ENCODE measurements at regions not wholly inside any gene's neighbourhood (a gene's known extent, or its start where the extent isn't known, plus 50 kb on each side); places are given as distances from the start of the nearest gene placed in this dataset.

DNA sequence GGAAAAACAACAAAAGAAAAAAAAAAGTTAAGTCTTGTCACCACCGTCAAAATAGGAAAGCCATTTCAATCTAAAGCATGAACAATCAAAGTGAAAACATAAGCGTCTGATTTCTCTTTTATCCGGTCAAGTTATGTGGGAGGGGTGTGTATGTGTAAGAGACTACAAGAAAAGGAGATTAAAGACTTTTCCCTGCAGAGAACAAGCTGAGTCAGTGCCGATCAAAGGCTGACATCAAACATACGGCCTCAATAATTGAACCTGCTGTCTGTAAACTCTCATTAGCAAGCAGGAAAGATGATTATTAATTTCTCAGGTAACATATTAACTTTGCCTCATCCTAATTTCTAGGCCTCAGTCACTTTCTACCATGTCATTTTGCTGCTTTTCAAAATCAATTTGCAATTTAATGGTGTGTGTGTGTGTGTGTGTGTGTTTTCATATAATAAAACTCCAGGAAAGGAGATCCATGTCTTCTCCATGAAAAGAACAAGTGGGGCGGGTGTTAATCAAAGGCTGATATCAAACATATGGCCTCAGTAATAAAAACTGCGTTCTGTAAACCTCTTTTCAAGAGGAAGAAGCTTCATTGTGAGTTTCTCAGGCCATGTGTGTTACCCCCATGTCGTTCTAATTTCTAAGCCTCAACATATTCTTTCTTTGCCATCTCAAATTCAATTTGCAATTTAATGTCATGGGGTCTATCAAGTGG lies 649.1 kb upstream of the SORCS1 start:
- TF ChIP-seq, protein P1, sequence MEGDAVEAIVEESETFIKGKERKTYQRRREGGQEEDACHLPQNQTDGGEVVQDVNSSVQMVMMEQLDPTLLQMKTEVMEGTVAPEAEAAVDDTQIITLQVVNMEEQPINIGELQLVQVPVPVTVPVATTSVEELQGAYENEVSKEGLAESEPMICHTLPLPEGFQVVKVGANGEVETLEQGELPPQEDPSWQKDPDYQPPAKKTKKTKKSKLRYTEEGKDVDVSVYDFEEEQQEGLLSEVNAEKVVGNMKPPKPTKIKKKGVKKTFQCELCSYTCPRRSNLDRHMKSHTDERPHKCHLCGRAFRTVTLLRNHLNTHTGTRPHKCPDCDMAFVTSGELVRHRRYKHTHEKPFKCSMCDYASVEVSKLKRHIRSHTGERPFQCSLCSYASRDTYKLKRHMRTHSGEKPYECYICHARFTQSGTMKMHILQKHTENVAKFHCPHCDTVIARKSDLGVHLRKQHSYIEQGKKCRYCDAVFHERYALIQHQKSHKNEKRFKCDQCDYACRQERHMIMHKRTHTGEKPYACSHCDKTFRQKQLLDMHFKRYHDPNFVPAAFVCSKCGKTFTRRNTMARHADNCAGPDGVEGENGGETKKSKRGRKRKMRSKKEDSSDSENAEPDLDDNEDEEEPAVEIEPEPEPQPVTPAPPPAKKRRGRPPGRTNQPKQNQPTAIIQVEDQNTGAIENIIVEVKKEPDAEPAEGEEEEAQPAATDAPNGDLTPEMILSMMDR (IDR thresholded peaks at IDR 0.05), result no peak
- intact Hi-C loops (cut with DNase I), result loop anchor here (2.0 kb wide), 1 partner anchor 405 kb away; no protein-coding TSS in a partner anchor
- Histone ChIP-seq H3K27me3 (no peaks in the 10 kb centered on the region), H3K4me3 (no peak overlapping the region), H3K4me1 (no peaks in the 10 kb centered on the region), H3K36me3 (no peaks in the 10 kb centered on the region), H3K27ac (no peak overlapping the region), H3K9ac (ENCODE audit: low read depth in 2 of 2, low read length in 2 of 2) (no peak overlapping the region), H3K9me3 (no peaks in the 10 kb centered on the region)
- DNase-seq, result no peak

DNA sequence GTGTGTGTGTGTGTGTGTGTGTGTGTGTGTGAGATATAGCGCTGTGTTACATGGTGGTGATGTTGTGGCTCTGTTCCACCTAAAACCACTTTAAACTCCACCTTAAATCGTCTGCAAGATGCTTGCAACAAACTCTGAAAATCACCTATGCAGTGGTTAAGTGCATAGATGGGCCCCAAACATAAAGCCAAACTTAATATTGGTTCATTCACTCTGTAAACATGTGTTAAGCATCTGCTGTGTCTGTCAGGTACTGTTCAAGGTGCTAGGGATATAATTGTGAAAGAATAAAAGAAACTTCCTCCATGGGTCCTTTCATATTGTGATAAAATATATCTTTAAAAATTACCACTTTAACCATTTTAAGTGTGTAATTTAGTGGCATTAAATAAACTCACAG lies 645.4 kb upstream of the SORCS1 start:
- Histone ChIP-seq H3K36me3 (no peaks in the 10 kb centered on the region), H3K9ac (ENCODE audit: low read depth in 2 of 2, low read length in 2 of 2) (no peak overlapping the region), H3K27ac (no peak overlapping the region), H3K4me3 (no peak overlapping the region), H3K9me3 (no peaks in the 10 kb centered on the region), H3K27me3 (no peaks in the 10 kb centered on the region), H3K4me1 (no peaks in the 10 kb centered on the region)
- DNase-seq, result no peak
- intact Hi-C loops (cut with DNase I), result no loop called here
- TF ChIP-seq, protein P1 (IDR thresholded peaks at IDR 0.05), result no peak

DNA sequence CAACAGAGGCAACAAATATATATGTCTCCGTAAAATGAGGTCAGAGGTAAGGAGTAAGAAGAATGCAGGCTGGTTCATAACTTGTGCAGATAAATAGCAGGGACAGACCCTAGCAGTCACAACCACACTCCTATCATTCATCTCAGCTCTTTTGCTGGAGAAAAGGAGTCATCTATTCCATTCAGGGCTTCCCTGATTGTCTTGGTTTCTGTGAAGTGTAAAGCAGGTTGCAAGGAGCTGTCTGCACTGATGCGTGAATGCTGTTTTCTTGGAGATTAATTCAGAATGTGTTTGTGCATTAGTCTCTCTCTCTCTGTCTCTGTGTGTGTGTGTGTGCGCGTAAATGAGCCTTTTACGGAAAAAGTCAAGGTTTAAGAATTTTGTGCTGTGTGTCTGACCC lies 643.3 kb upstream of the SORCS1 start:
- TF ChIP-seq, protein P1 (IDR thresholded peaks at IDR 0.05), result no peak
- no peaks in the 10 kb centered on the region for H3K36me3 ChIP-seq
- no peak overlapping the region for H3K9ac ChIP-seq (ENCODE audit: low read depth in 2 of 2, low read length in 2 of 2)
- no peak for DNase-seq
- no peaks in the 10 kb centered on the region for H3K27me3 ChIP-seq
- intact Hi-C loops (cut with DNase I), result no loop called here
- H3K4me1 ChIP-seq, result no peaks in the 10 kb centered on the region
- H3K27ac ChIP-seq, result no peak overlapping the region
- no peak overlapping the region for H3K4me3 ChIP-seq
- no peaks in the 10 kb centered on the region for H3K9me3 ChIP-seq

DNA sequence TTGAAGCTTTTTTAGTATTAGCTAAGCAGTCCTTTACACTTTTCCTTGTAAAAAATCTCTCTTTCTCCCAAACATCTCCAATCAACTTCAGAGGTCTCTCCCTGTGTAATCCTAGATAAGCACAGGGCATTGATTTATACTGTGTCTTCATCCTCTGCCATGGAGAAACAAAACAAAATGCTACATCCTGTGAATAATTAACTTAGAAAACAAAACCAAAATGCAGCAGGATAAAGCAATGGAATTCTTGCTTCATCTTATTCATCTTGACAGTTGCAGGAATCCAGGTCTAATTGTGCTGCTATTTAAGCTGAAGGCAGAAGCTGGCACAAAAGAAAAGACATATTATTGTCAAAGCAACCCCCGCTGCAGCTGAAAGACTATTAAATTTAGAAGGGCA lies 641.5 kb upstream of the SORCS1 start:
- no peaks in the 10 kb centered on the region for H3K27me3 ChIP-seq
- H3K36me3 ChIP-seq, result no peaks in the 10 kb centered on the region
- no peaks in the 10 kb centered on the region for H3K9me3 ChIP-seq
- TF ChIP-seq, protein P1 (IDR thresholded peaks at IDR 0.05), result no peak
- DNase-seq, result no peak
- no peak overlapping the region for H3K4me3 ChIP-seq
- H3K27ac ChIP-seq, result no peak overlapping the region
- intact Hi-C loops (cut with DNase I), result no loop called here
- no peak overlapping the region for H3K9ac ChIP-seq (ENCODE audit: low read depth in 2 of 2, low read length in 2 of 2)
- no peaks in the 10 kb centered on the region for H3K4me1 ChIP-seq

DNA sequence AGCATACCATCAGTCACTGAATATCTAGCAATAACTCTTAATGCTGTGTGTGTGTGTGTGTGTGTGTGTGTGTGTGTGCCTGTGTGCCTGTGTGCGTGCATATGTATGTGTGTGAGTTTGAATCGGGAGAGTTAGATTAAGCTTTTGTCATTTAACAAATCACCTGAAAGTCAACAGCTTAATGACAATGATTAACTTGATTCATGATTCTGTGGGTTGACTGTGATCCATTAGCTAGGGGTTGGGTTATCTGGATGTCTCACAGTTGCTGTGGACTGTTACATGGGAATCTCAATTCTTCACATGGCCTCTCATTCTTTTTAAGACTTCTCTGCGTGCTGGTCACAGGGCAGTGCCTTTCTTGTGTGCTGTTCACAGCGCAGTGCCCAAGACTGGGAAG lies 639.0 kb upstream of the SORCS1 start:
- Histone ChIP-seq H3K36me3 (no peaks in the 10 kb centered on the region), H3K27ac (no peak overlapping the region), H3K27me3 (no peaks in the 10 kb centered on the region), H3K9me3 (no peaks in the 10 kb centered on the region), H3K4me3 (no peak overlapping the region), H3K4me1 (no peaks in the 10 kb centered on the region), H3K9ac (ENCODE audit: low read depth in 2 of 2, low read length in 2 of 2) (no peak overlapping the region)
- no peak for DNase-seq
- intact Hi-C loops (cut with DNase I), result no loop called here
- TF ChIP-seq, protein P1 (IDR thresholded peaks at IDR 0.05), result no peak

All from colonic mucosa (tissue), 4 donors.